NOMO-1 (cell line): ENCODE measurements at regions not wholly inside any gene's neighbourhood (a gene's known extent, or its start where the extent isn't known, plus 50 kb on each side); places are given as distances from the start of the nearest gene placed in this dataset.
"Not testable (repeated sequence)": the region's sequence is repeated elsewhere in the genome, so short reads cannot be mapped to it uniquely, and the experiment has no call there.

Experiments
- DNase-seq, 2 experiments: peaks; one replicate each; lab custom pipeline; 2025; ENCODE audit not compliant: unreplicated experiment in 2 of 2; lab: John Stamatoyannopoulos, UW

GRCh38 chr21:21996891-21997290, 998.7 kb downstream of the NCAM2 start:
- DNase-seq: no peak

GRCh38 chr21:21997390-21998333, 999.5 kb downstream of the NCAM2 start:
- no peak for DNase-seq

- DNase-seq: no peak
Measured at GRCh38 chr21:22019766-22020165, 1021.6 kb downstream of the NCAM2 start.

- DNase-seq: no peak
Measured at GRCh38 chr21:22020221-22020620, 1022.0 kb downstream of the NCAM2 start.

GRCh38 chr21:22023896-22024295, 1025.7 kb downstream of the NCAM2 start:
- DNase-seq: not testable (repeated sequence)

- no peak for DNase-seq
Measured at GRCh38 chr21:22044431-22044830, 1046.2 kb downstream of the NCAM2 start.

- no peak for DNase-seq
Measured at GRCh38 chr21:22046576-22046975, 1048.4 kb downstream of the NCAM2 start.

- no peak for DNase-seq
Measured at GRCh38 chr21:22056904-22057303, 1058.7 kb downstream of the NCAM2 start.

- DNase-seq: no peak
Measured at GRCh38 chr21:22062472-22063139, 1064.4 kb downstream of the NCAM2 start.

- DNase-seq: no peak
Measured at GRCh38 chr21:22063140-22063539, 1064.9 kb downstream of the NCAM2 start.

GRCh38 chr21:22076471-22076870, 1078.3 kb downstream of the NCAM2 start:
- DNase-seq: no peak

- no peak for DNase-seq
Measured at GRCh38 chr21:22083899-22084298, 1085.7 kb downstream of the NCAM2 start.

GRCh38 chr21:22096314-22096713, 1098.1 kb downstream of the NCAM2 start:
- DNase-seq: no peak

GRCh38 chr21:22106720-22107410, 1108.7 kb downstream of the NCAM2 start:
- DNase-seq: no peak

- DNase-seq: no peak
Measured at GRCh38 chr21:22115746-22116145, 1117.5 kb downstream of the NCAM2 start.

- DNase-seq: no peak
Measured at GRCh38 chr21:22120616-22121266, 1122.5 kb downstream of the NCAM2 start.

- DNase-seq: no peak
Measured at GRCh38 chr21:22125581-22125980, 1127.4 kb downstream of the NCAM2 start.

- DNase-seq: no peak
Measured at GRCh38 chr21:22128671-22129070, 1130.5 kb downstream of the NCAM2 start.

- no peak for DNase-seq
Measured at GRCh38 chr21:22132358-22133071, 1134.3 kb downstream of the NCAM2 start.

- no peak for DNase-seq
Measured at GRCh38 chr21:22136740-22137139, 1138.5 kb downstream of the NCAM2 start.
